GM23338 (cell line): ENCODE measurements at regions not wholly inside any gene's neighbourhood (a gene's known extent, or its start where the extent isn't known, plus 50 kb on each side); places are given as distances from the start of the nearest gene placed in this dataset.

ENCODE experiments used
- ATAC-seq: fragments of 200-7000 bp; cut with Tn5 transposase; 3 replicates; pipeline ENCODE4 v1.9.1; 2020
- DNase-seq: peaks from one replicate; pipeline ENCODE4 v3.0.0-alpha.2; 2015; ENCODE audit warnings: low spot score
- H2AFZ ChIP-seq: fragments of 200-600 bp; sonication (generic); 2 replicates; pipeline ENCODE4 v1.8.0; 2016; ENCODE audit warnings: antibody characterized with exemption, mild to moderate bottlenecking, moderate library complexity
- H3F3A ChIP-seq: fragments of 200-600 bp; sonication (generic); replicated peaks from 2 replicates; pipeline ENCODE4 v1.8.0; 2017; ENCODE audit warnings: antibody characterized with exemption, mixed run types, low read depth
- H3K27ac ChIP-seq: fragments of 200-600 bp; sonication (generic); 2 replicates; pipeline ENCODE4 v1.6.1; 2016; ENCODE audit warnings: low read depth
- H3K27me3 ChIP-seq: fragments of 200-600 bp; sonication (generic); 2 replicates; pipeline ENCODE4 v1.8.0; 2016; ENCODE audit warnings: mild to moderate bottlenecking, mixed run types, moderate library complexity; ENCODE audit not compliant: insufficient read depth
- H3K36me3 ChIP-seq: fragments of 200-600 bp; sonication (generic); 2 replicates; pipeline ENCODE4 v1.8.0; 2016; ENCODE audit warnings: mild to moderate bottlenecking; ENCODE audit not compliant: insufficient read depth
- H3K4me1 ChIP-seq: fragments of 200-600 bp; sonication (generic); 2 replicates; pipeline ENCODE4 v1.8.0; 2016; ENCODE audit warnings: mild to moderate bottlenecking, moderate library complexity; ENCODE audit not compliant: insufficient read depth
- H3K4me2 ChIP-seq: fragments of 200-600 bp; sonication (generic); 2 replicates; pipeline ENCODE4 v1.7.1; 2017; ENCODE audit warnings: mixed run types
- H3K4me3 ChIP-seq: fragments of 200-600 bp; sonication (generic); 2 replicates; pipeline ENCODE4 v1.6.1; 2016; ENCODE audit warnings: mixed run types
- H3K79me2 ChIP-seq: fragments of 200-600 bp; sonication (generic); replicated peaks from 2 replicates; pipeline ENCODE4 v1.8.0; 2017; ENCODE audit warnings: mild to moderate bottlenecking; ENCODE audit not compliant: insufficient read depth
- H3K9me2 ChIP-seq: fragments of 200-600 bp; sonication (generic); 2 replicates; pipeline ENCODE4 v1.8.0; 2017; ENCODE audit not compliant: insufficient read depth
- H4K20me1 ChIP-seq: fragments of 200-600 bp; sonication (generic); replicated peaks from 2 replicates; pipeline ENCODE4 v1.8.0; 2017; ENCODE audit warnings: mild to moderate bottlenecking; ENCODE audit not compliant: insufficient read depth
- H3K27ac Mint-ChIP-seq: 2 replicates; pipeline ENCODE4 v1.8.0; 2020; ENCODE audit warnings: inconsistent platforms, mild to moderate bottlenecking, moderate library complexity, mixed read lengths
- H3K27me3 Mint-ChIP-seq: 3 replicates; pipeline ENCODE4 v1.8.0; 2022; ENCODE audit warnings: low read depth, mild to moderate bottlenecking, moderate library complexity, mixed read lengths, inconsistent platforms; ENCODE audit not compliant: insufficient read depth, poor library complexity
- H3K36me3 Mint-ChIP-seq: 3 replicates; pipeline ENCODE4 v1.8.0; 2021; ENCODE audit warnings: low read depth, mild to moderate bottlenecking, inconsistent platforms, moderate library complexity, mixed read lengths
- H3K4me1 Mint-ChIP-seq: 3 replicates; pipeline ENCODE4 v1.8.0; 2020; ENCODE audit warnings: mild to moderate bottlenecking, inconsistent platforms, mixed read lengths
- H3K4me3 Mint-ChIP-seq: 3 replicates; pipeline ENCODE4 v1.8.0; 2021; ENCODE audit warnings: moderate library complexity, mild to moderate bottlenecking, inconsistent platforms, mixed read lengths
- H3K9me3 Mint-ChIP-seq: 3 replicates; pipeline ENCODE4 v1.8.0; 2020; ENCODE audit warnings: moderate library complexity, mild to moderate bottlenecking, inconsistent platforms, mixed read lengths
- CREB1 ChIP-seq: fragments of 250-450 bp; sonication (Bioruptor Pico); IDR thresholded peaks from 2 replicates; pipeline ENCODE4 v1.5.0; 2020; ENCODE audit warnings: low read depth, mild to moderate bottlenecking, moderate library complexity
- ETS1 ChIP-seq: IDR thresholded peaks from 2 replicates; pipeline ENCODE4 v1.6.1; 2016; ENCODE audit warnings: antibody characterized with exemption
- EZH2 ChIP-seq: fragments of 200-600 bp; sonication (generic); IDR thresholded peaks from one replicate; pipeline ENCODE4 v1.8.0; 2017; ENCODE audit warnings: antibody characterized with exemption, mild to moderate bottlenecking, low read depth; ENCODE audit not compliant: unreplicated experiment
- EZH2phosphoT487 ChIP-seq: fragments of 200-600 bp; sonication (generic); IDR thresholded peaks from one replicate; pipeline ENCODE4 v1.8.1; 2018; ENCODE audit warnings: antibody characterized with exemption; ENCODE audit not compliant: unreplicated experiment
- JUNB ChIP-seq: IDR thresholded peaks from one replicate; pipeline ENCODE4 v1.6.1; 2016; ENCODE audit warnings: antibody characterized with exemption; ENCODE audit not compliant: unreplicated experiment
- NANOG ChIP-seq: IDR thresholded peaks from 2 replicates; pipeline ENCODE4 v1.6.1; 2016; ENCODE audit warnings: antibody characterized with exemption, borderline replicate concordance
- POLR2AphosphoS5 ChIP-seq: IDR thresholded peaks from 2 replicates; pipeline ENCODE4 v1.6.1; 2016; ENCODE audit warnings: antibody characterized with exemption, low read depth
- STAT1 ChIP-seq: IDR thresholded peaks from one replicate; pipeline ENCODE4 v1.6.1; 2016; ENCODE audit warnings: antibody characterized with exemption; ENCODE audit not compliant: unreplicated experiment
- ZNF114 ChIP-seq: fragments of 250-450 bp; sonication (Bioruptor Pico); IDR thresholded peaks from 2 replicates; pipeline ENCODE4 v1.5.0; 2020; ENCODE audit warnings: mild to moderate bottlenecking, moderate library complexity
- ZNF331 ChIP-seq: fragments of 250-450 bp; sonication (Bioruptor Pico); IDR thresholded peaks from 2 replicates; pipeline ENCODE4 v1.5.0; 2020; ENCODE audit warnings: low read depth, mild to moderate bottlenecking, moderate library complexity
- ZNF462 ChIP-seq: fragments of 250-450 bp; sonication (Bioruptor Pico); IDR thresholded peaks from 2 replicates; pipeline ENCODE4 v1.5.0; 2020; ENCODE audit warnings: mild to moderate bottlenecking, moderate library complexity
- TF ChIP-seq, protein P1 (sequence below): IDR thresholded peaks from one replicate; pipeline ENCODE4 v1.6.1; 2018; ENCODE audit warnings: antibody characterized with exemption; ENCODE audit not compliant: unreplicated experiment

DNA sequence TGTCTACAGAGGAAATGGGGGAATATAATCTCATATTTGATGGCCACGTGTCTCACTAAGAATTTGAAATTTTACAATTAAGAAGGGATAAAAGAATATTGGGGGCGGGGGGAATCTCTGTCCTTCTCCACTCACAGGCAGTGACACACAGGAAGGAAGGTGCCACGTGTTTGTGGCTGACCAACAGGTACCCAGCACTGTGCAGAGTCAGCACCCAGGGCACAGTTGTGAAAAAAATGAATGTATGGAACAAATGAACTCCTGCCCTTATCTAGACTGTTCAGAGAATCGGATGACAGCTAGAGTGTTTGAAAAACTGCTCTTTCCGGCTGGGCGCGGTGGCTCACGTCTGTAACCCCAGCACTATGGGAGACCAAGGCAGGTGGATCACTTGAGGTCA is 317.0 kb upstream of the MYT1L start (continued):
- TF ChIP-seq, protein P1, sequence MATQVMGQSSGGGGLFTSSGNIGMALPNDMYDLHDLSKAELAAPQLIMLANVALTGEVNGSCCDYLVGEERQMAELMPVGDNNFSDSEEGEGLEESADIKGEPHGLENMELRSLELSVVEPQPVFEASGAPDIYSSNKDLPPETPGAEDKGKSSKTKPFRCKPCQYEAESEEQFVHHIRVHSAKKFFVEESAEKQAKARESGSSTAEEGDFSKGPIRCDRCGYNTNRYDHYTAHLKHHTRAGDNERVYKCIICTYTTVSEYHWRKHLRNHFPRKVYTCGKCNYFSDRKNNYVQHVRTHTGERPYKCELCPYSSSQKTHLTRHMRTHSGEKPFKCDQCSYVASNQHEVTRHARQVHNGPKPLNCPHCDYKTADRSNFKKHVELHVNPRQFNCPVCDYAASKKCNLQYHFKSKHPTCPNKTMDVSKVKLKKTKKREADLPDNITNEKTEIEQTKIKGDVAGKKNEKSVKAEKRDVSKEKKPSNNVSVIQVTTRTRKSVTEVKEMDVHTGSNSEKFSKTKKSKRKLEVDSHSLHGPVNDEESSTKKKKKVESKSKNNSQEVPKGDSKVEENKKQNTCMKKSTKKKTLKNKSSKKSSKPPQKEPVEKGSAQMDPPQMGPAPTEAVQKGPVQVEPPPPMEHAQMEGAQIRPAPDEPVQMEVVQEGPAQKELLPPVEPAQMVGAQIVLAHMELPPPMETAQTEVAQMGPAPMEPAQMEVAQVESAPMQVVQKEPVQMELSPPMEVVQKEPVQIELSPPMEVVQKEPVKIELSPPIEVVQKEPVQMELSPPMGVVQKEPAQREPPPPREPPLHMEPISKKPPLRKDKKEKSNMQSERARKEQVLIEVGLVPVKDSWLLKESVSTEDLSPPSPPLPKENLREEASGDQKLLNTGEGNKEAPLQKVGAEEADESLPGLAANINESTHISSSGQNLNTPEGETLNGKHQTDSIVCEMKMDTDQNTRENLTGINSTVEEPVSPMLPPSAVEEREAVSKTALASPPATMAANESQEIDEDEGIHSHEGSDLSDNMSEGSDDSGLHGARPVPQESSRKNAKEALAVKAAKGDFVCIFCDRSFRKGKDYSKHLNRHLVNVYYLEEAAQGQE: no peak
- TF ChIP-seq STAT1 (no peak), EZH2phosphoT487 (no peak), NANOG (no peak), ZNF331 (CRISPR knock-in tag) (no peak), POLR2AphosphoS5 (no peak), CREB1 (CRISPR knock-in tag) (no peak), JUNB (no peak), EZH2 (no peak), ETS1 (no peak)

DNA sequence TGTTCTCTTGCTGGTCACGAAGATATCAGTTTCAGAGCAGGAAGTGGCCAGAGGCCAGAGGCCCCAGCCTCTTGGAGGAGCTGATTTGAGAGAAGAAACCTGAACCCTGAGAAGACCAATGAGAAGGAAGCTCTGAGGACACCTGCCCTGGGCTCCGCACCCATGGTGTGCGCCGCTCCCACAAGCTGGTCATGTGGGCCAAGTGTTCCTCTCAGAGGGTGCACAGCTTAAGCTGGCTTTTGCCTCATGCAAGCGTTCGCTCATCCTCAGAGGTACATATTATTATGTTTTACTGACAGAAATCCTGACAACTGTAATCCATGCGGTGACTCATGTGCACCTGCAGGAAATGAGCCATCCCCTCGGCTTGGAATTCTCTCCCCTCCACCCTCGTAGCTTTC is 316.1 kb upstream of the MYT1L start:
- H3K4me3 Mint-ChIP-seq: no peak overlapping the region
- no peaks in the 10 kb centered on the region for H3K9me2 ChIP-seq
- H3K27ac Mint-ChIP-seq: no peak overlapping the region
- peaks cover 7% of the 10 kb centered on the region for H3K27me3 Mint-ChIP-seq
- H3K36me3 Mint-ChIP-seq: peaks cover 4% of the 10 kb centered on the region; the same call in 2 of the 3 replicates
- no peaks in the 10 kb centered on the region for H4K20me1 ChIP-seq
- H3K27ac ChIP-seq: no peak overlapping the region
- H3K4me2 ChIP-seq: no peak overlapping the region
- H3K4me1 Mint-ChIP-seq: no peaks in the 10 kb centered on the region; the same call in 1 of the 3 replicates
- H3K9me3 Mint-ChIP-seq: peaks cover 8% of the 10 kb centered on the region
- H3K4me1 ChIP-seq: no peaks in the 10 kb centered on the region
- no peaks in the 10 kb centered on the region for H3K36me3 ChIP-seq
- no peaks in the 10 kb centered on the region for H3K79me2 ChIP-seq
- no peaks in the 10 kb centered on the region for H3K27me3 ChIP-seq
- DNase-seq (no peak), ATAC-seq (no peak)
- H3K4me3 ChIP-seq: no peak overlapping the region
- H2AFZ ChIP-seq: no peak overlapping the region
- H3F3A ChIP-seq: no peaks in the 10 kb centered on the region
- TF ChIP-seq JUNB: no peak
- no peak for TF ChIP-seq EZH2phosphoT487
- TF ChIP-seq, protein P1: no peak
- TF ChIP-seq ZNF462 (CRISPR knock-in tag): no peak
- TF ChIP-seq POLR2AphosphoS5: no peak
- TF ChIP-seq ZNF114 (CRISPR knock-in tag): no peak
